ENCODE measurements at regions not wholly inside any gene's neighbourhood (a gene's known extent, or its start where the extent isn't known, plus 50 kb on each side); places are given as distances from the start of the nearest gene placed in this dataset.

DNA sequence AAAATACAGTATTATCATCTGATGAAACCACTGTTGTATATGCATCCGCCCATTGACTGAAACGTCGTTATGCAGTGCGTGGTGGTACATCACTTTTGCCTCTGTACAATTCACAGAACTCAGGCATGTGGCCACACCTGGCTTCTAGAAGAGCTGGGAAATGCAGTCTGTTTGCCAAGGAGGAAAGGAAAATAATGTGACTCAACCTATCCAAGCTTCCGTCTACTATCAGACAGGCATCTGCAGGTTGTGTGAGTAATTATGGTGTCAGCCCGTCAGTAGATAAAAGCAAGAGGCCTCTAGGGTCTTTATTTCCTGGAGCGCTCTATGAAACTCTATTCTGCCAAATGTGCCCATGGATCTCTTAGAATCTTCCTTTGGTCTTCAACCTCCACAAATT lies 111.6 kb downstream of the BBS10 start:
- DNase-seq, result no peak
- Histone ChIP-seq H3K36me3 (no peaks in the 10 kb centered on the region), H3K27me3 (no peaks in the 10 kb centered on the region), H3K9me3 (no peaks in the 10 kb centered on the region), H3K4me1 (no peaks in the 10 kb centered on the region), H3K4me3 (no peak overlapping the region), H3K27ac (no peak overlapping the region)
- TF ChIP-seq, protein P1, sequence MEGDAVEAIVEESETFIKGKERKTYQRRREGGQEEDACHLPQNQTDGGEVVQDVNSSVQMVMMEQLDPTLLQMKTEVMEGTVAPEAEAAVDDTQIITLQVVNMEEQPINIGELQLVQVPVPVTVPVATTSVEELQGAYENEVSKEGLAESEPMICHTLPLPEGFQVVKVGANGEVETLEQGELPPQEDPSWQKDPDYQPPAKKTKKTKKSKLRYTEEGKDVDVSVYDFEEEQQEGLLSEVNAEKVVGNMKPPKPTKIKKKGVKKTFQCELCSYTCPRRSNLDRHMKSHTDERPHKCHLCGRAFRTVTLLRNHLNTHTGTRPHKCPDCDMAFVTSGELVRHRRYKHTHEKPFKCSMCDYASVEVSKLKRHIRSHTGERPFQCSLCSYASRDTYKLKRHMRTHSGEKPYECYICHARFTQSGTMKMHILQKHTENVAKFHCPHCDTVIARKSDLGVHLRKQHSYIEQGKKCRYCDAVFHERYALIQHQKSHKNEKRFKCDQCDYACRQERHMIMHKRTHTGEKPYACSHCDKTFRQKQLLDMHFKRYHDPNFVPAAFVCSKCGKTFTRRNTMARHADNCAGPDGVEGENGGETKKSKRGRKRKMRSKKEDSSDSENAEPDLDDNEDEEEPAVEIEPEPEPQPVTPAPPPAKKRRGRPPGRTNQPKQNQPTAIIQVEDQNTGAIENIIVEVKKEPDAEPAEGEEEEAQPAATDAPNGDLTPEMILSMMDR (IDR thresholded peaks at IDR 0.05), result no peak
- no peak for TF ChIP-seq POLR2A (IDR thresholded peaks at IDR 0.05)
- intact Hi-C loops (cut with DNase I; ENCODE audit: low total_unique reads), result no loop called here

DNA sequence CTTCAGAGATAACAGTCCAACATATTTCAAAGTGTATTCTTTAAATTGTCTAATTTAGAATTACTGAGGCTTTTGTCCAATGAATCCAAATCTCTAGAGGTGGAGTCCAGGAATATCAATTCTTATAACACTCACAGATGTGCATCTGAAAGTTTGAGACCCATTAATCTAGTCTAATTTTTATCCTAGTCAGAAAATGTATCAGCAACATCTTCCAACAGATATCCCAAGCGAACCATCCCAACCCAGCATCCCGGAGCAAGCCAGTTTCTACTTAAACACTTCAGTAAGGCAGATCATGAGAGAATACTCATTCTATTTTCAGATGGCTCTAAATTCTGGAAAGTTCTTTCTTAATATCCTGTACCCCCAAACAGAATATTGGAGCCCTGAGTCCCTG lies 113.5 kb downstream of the BBS10 start:
- Histone ChIP-seq H3K27ac (no peak overlapping the region), H3K27me3 (no peaks in the 10 kb centered on the region), H3K36me3 (no peaks in the 10 kb centered on the region), H3K4me1 (no peaks in the 10 kb centered on the region), H3K9me3 (no peaks in the 10 kb centered on the region), H3K4me3 (no peak overlapping the region)
- no peak for TF ChIP-seq POLR2A (IDR thresholded peaks at IDR 0.05)
- TF ChIP-seq, protein P1 (IDR thresholded peaks at IDR 0.05), result no peak
- intact Hi-C loops (cut with DNase I; ENCODE audit: low total_unique reads), result no loop called here
- no peak for DNase-seq

GRCh38 chr12:76232013-76232412 lies 116.2 kb downstream of the BBS10 start:
- Histone ChIP-seq H3K27me3 (no peaks in the 10 kb centered on the region), H3K9me3 (no peaks in the 10 kb centered on the region), H3K4me3 (no peak overlapping the region), H3K36me3 (no peaks in the 10 kb centered on the region), H3K4me1 (no peaks in the 10 kb centered on the region), H3K27ac (no peak overlapping the region)
- intact Hi-C loops (cut with DNase I; ENCODE audit: low total_unique reads), result no loop called here
- TF ChIP-seq, protein P1 (IDR thresholded peaks at IDR 0.05), result no peak
- no peak for TF ChIP-seq POLR2A (IDR thresholded peaks at IDR 0.05)
- no peak for DNase-seq

GRCh38 chr12:76226956-76227355 lies 121.3 kb downstream of the BBS10 start:
- no peaks in the 10 kb centered on the region for H3K4me1 ChIP-seq
- intact Hi-C loops (cut with DNase I; ENCODE audit: low total_unique reads), result no loop called here
- H3K9me3 ChIP-seq, result no peaks in the 10 kb centered on the region
- no peak overlapping the region for H3K4me3 ChIP-seq
- no peak for DNase-seq
- TF ChIP-seq, protein P1 (IDR thresholded peaks at IDR 0.05), result no peak
- TF ChIP-seq POLR2A (IDR thresholded peaks at IDR 0.05), result no peak
- H3K27me3 ChIP-seq, result no peaks in the 10 kb centered on the region
- H3K36me3 ChIP-seq, result no peaks in the 10 kb centered on the region
- no peak overlapping the region for H3K27ac ChIP-seq

- H3K4me3 ChIP-seq, result no peak overlapping the region
- H3K4me1 ChIP-seq, result no peaks in the 10 kb centered on the region
- no peak for DNase-seq
- H3K27ac ChIP-seq, result no peak overlapping the region
- H3K9me3 ChIP-seq, result no peaks in the 10 kb centered on the region
- H3K27me3 ChIP-seq, result no peaks in the 10 kb centered on the region
- intact Hi-C loops (cut with DNase I; ENCODE audit: low total_unique reads), result no loop called here
- H3K36me3 ChIP-seq, result no peaks in the 10 kb centered on the region
- TF ChIP-seq, protein P1 (IDR thresholded peaks at IDR 0.05), result no peak
- TF ChIP-seq POLR2A (IDR thresholded peaks at IDR 0.05), result no peak
These were observed 121.8 kb downstream of the BBS10 start for GRCh38 chr12:76226397-76226796.

All from uterus (tissue), 3 donors.